ENCODE measurements at regions not wholly inside any gene's neighbourhood (a gene's known extent, or its start where the extent isn't known, plus 50 kb on each side); places are given as distances from the start of the nearest gene placed in this dataset.

DNA sequence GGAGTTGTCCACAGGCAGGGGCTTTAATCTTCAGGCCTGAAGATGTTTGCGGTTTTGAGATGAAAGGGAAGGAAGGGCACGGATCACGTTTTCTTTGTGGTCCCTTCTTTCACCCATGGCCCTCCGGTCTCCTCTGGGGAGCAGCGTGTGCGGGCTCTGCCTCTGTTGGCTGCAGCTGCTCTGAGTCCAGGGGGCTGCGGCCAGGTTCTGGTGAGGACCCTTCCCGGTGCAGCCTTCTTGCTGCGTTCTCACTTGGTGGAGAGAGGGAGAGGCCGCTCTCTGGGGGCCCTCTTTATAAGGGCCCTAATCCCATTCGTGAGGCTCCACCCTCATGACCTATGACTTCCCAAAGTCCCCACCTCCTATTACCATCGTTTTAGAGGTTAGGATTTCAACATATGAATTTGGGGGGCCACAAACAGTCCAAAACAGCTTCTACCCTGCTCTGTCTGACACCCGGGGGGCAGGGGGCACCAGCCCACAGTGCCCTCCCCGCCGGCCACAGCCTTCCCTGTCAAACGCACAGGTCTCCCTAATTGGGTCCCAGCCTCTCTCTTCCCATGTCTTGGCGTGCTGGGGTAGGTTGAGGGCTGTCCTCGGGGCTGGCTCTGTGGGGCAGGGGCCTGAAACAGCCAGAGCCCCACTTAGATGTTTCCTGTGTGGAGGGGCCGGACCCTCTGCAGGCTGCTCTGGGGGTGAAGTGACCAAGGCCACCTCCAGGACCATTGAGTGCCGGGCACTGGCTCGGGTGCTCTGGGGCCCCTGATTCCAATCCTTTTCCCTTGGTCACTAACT, 100.1 kb upstream of the C1orf174 start:
- no peak overlapping the region for H2AFZ ChIP-seq
- no peak overlapping the region for H3K27ac ChIP-seq
- no peaks in the 10 kb centered on the region for H3K4me1 ChIP-seq
- no peaks in the 10 kb centered on the region for H3K79me2 ChIP-seq
- TF ChIP-seq, protein P1, sequence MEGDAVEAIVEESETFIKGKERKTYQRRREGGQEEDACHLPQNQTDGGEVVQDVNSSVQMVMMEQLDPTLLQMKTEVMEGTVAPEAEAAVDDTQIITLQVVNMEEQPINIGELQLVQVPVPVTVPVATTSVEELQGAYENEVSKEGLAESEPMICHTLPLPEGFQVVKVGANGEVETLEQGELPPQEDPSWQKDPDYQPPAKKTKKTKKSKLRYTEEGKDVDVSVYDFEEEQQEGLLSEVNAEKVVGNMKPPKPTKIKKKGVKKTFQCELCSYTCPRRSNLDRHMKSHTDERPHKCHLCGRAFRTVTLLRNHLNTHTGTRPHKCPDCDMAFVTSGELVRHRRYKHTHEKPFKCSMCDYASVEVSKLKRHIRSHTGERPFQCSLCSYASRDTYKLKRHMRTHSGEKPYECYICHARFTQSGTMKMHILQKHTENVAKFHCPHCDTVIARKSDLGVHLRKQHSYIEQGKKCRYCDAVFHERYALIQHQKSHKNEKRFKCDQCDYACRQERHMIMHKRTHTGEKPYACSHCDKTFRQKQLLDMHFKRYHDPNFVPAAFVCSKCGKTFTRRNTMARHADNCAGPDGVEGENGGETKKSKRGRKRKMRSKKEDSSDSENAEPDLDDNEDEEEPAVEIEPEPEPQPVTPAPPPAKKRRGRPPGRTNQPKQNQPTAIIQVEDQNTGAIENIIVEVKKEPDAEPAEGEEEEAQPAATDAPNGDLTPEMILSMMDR (IDR thresholded peaks at IDR 0.05) = no peak
- H3K4me2 ChIP-seq (ENCODE audit: low read length) = no peak overlapping the region
- no peak overlapping the region for H3K9ac ChIP-seq
- no peak overlapping the region for H3K4me3 ChIP-seq (ENCODE audit: low read depth, low read length)
- H3K36me3 ChIP-seq (ENCODE audit: control insufficient read depth, insufficient read depth, low read length) = no peaks in the 10 kb centered on the region
- no peaks in the 10 kb centered on the region for H3K9me3 ChIP-seq (ENCODE audit: control insufficient read depth, low read length)
- H3K27me3 ChIP-seq (ENCODE audit: control insufficient read depth, insufficient read depth, low read length) = no peaks in the 10 kb centered on the region

DNA sequence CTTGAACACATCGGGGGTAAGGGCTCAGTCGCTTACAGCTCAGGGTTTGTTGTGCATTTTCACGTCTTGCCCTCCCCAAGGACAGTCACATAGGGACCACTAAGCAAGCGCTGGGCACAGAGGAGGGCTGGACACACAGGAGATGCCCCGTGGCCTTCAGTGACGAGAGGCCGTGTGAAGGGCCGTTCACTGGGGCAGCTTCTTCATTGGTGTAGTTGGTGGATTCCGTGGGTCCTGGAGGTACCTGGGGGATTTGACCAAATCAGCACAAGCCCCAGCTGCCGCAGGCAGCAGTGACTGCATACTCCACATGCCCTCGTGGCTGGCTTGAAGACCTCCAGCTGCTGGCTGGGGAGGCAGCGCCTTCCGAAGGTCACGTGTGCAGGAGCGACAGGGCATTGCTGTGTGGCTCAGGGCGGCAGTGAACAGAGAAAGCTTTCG, 100.8 kb upstream of the C1orf174 start:
- H3K4me1 ChIP-seq = no peaks in the 10 kb centered on the region
- TF ChIP-seq, protein P1 (IDR thresholded peaks at IDR 0.05) = no peak
- H3K9me3 ChIP-seq (ENCODE audit: control insufficient read depth, low read length) = no peaks in the 10 kb centered on the region

DNA sequence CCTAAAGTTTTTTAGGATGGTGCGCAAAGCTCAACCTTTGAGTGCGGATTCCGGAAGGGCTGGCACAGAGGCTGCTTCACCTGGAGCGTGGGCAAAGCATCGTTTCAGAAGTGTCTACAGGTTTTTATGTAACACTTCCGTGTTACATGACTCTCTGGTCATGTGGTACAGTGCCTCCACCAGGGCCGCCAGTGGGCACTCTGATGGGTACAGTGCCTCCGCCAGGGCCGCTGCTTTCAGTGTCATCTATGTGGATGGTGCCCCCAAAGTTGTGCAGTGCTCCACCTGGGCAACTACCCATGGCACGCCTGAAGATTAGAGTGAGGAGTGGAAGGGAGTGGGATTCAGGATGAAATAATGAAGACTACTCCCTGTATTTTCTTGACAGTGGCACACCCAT, 101.4 kb upstream of the C1orf174 start:
- H3K36me3 ChIP-seq (ENCODE audit: control insufficient read depth, insufficient read depth, low read length) = no peaks in the 10 kb centered on the region
- no peaks in the 10 kb centered on the region for H3K4me1 ChIP-seq
- no peak overlapping the region for H3K4me3 ChIP-seq (ENCODE audit: low read depth, low read length)
- H3K79me2 ChIP-seq = no peaks in the 10 kb centered on the region
- no peak overlapping the region for H2AFZ ChIP-seq
- no peak overlapping the region for H3K9ac ChIP-seq
- no peak overlapping the region for H3K27ac ChIP-seq
- H3K27me3 ChIP-seq (ENCODE audit: control insufficient read depth, insufficient read depth, low read length) = no peaks in the 10 kb centered on the region
- no peak overlapping the region for H3K4me2 ChIP-seq (ENCODE audit: low read length)
- H3K9me3 ChIP-seq (ENCODE audit: control insufficient read depth, low read length) = no peaks in the 10 kb centered on the region
- TF ChIP-seq, protein P1 (IDR thresholded peaks at IDR 0.05) = no peak

More for the DNA sequence above, 100.8 kb upstream of the C1orf174 start:
- no peak overlapping the region for H3K9ac ChIP-seq
- H3K27ac ChIP-seq = no peak overlapping the region
- no peak overlapping the region for H3K4me2 ChIP-seq (ENCODE audit: low read length)
- no peaks in the 10 kb centered on the region for H3K79me2 ChIP-seq
- H3K36me3 ChIP-seq (ENCODE audit: control insufficient read depth, insufficient read depth, low read length) = no peaks in the 10 kb centered on the region
- no peak overlapping the region for H2AFZ ChIP-seq
- no peaks in the 10 kb centered on the region for H3K27me3 ChIP-seq (ENCODE audit: control insufficient read depth, insufficient read depth, low read length)
- H3K4me3 ChIP-seq (ENCODE audit: low read depth, low read length) = no peak overlapping the region

DNA sequence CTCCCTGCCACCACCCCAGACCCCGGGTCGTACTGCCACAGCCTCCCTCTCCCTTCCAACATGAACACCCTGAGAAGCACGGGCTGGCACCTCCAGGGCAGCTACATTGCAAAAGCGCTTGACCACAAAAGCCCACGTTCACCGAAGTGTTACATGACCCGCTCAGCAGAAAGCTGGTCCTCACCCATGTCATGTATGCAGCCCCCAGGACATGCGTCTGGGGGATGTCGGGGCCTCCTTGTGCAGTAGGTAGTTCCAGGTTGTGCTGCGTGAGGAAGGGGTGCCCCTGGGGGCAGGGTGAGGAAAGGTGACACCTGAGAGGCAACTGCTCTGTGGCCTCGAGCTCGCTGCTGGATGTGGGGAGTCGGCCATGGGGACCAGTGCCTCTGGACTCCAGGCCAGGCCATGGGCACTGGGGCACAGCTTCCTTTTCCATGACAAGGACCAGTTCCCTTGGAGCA, 102.0 kb upstream of the C1orf174 start:
- TF ChIP-seq, protein P1 (IDR thresholded peaks at IDR 0.05) = no peak
- H3K27me3 ChIP-seq (ENCODE audit: control insufficient read depth, insufficient read depth, low read length) = no peaks in the 10 kb centered on the region
- no peaks in the 10 kb centered on the region for H3K9me3 ChIP-seq (ENCODE audit: control insufficient read depth, low read length)

DNA sequence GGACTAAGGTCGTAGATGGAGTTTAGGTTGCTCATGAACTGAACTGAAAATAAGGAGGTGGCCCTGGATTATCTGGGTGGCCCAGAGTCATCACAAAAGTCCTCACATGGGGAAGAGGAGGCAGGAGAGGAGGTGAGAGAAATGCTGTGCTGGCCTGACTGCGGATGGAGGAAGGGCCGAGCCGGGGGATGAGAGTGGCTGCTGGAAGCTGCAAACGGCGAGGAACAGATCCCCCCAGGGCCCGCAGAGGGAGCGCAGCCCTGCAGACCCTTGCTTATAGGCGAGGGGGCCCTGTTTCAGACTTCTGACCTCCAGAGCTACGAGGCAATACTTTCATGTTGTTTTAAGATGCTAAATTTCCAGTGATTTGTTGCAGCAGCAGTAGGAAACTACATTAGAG, 102.7 kb upstream of the C1orf174 start:
- Histone ChIP-seq H3K27ac (no peak overlapping the region), H3K9ac (no peak overlapping the region), H3K9me3 (ENCODE audit: control insufficient read depth, low read length) (no peaks in the 10 kb centered on the region), H3K4me2 (ENCODE audit: low read length) (no peak overlapping the region), H3K4me1 (no peaks in the 10 kb centered on the region), H3K27me3 (ENCODE audit: control insufficient read depth, insufficient read depth, low read length) (no peaks in the 10 kb centered on the region), H3K79me2 (no peaks in the 10 kb centered on the region), H2AFZ (no peak overlapping the region), H3K4me3 (ENCODE audit: low read depth, low read length) (no peak overlapping the region), H3K36me3 (ENCODE audit: control insufficient read depth, insufficient read depth, low read length) (no peaks in the 10 kb centered on the region)
- TF ChIP-seq, protein P1 (IDR thresholded peaks at IDR 0.05) = no peak

More for the DNA sequence above, 102.0 kb upstream of the C1orf174 start:
- no peak overlapping the region for H3K4me2 ChIP-seq (ENCODE audit: low read length)
- H2AFZ ChIP-seq = no peak overlapping the region
- no peaks in the 10 kb centered on the region for H3K79me2 ChIP-seq
- H3K36me3 ChIP-seq (ENCODE audit: control insufficient read depth, insufficient read depth, low read length) = no peaks in the 10 kb centered on the region
- no peak overlapping the region for H3K4me3 ChIP-seq (ENCODE audit: low read depth, low read length)
- H3K27ac ChIP-seq = no peak overlapping the region
- H3K4me1 ChIP-seq = no peaks in the 10 kb centered on the region
- H3K9ac ChIP-seq = no peak overlapping the region

Measured in parathyroid adenoma (tissue), 2 donors.